ENCODE measurements at regions not wholly inside any gene's neighbourhood (a gene's known extent, or its start where the extent isn't known, plus 50 kb on each side); places are given as distances from the start of the nearest gene placed in this dataset.
"Not testable (repeated sequence)": the region's sequence is repeated elsewhere in the genome, so short reads cannot be mapped to it uniquely, and the experiment has no call there.

- no peak for TF ChIP-seq CTCF (IDR thresholded peaks at IDR 0.05; ENCODE audit: low read depth, low read length, missing control alignments)
- no peak for DNase-seq (ENCODE audit: extremely low read depth, low read depth)
- no peak overlapping the region for H3K4me3 ChIP-seq (replicated peaks; ENCODE audit: low read depth, low read length)
Observed at GRCh38 chr7:122248472-122248871, 56.1 kb downstream of the FEZF1 start.

- not testable (repeated sequence) for H3K4me3 ChIP-seq (replicated peaks; ENCODE audit: low read depth, low read length)
Observed at GRCh38 chr7:122238729-122239128, 65.8 kb downstream of the FEZF1 start.

GRCh38 chr7:122238297-122238696 lies 66.3 kb downstream of the FEZF1 start:
- H3K4me3 ChIP-seq (replicated peaks; ENCODE audit: low read depth, low read length) = not testable (repeated sequence)

More at GRCh38 chr7:122238729-122239128, 65.8 kb downstream of the FEZF1 start:
- DNase-seq (ENCODE audit: extremely low read depth, low read depth) = not testable (repeated sequence)

GRCh38 chr7:122225874-122226273 lies 78.7 kb downstream of the FEZF1 start:
- no peak for DNase-seq (ENCODE audit: extremely low read depth, low read depth)
- no peak for TF ChIP-seq CTCF (IDR thresholded peaks at IDR 0.05; ENCODE audit: low read depth, low read length, missing control alignments)
- no peak overlapping the region for H3K4me3 ChIP-seq (replicated peaks; ENCODE audit: low read depth, low read length)

More at GRCh38 chr7:122238297-122238696, 66.3 kb downstream of the FEZF1 start:
- not testable (repeated sequence) for DNase-seq (ENCODE audit: extremely low read depth, low read depth)

- no peak for DNase-seq (ENCODE audit: extremely low read depth, low read depth)
- H3K4me3 ChIP-seq (replicated peaks; ENCODE audit: low read depth, low read length) = no peak overlapping the region
- TF ChIP-seq CTCF (IDR thresholded peaks at IDR 0.05; ENCODE audit: low read depth, low read length, missing control alignments) = peak; percentile 34
Observed at GRCh38 chr7:122219253-122219865, 75.3 kb upstream of the AASS start.

GRCh38 chr7:122217125-122217524 lies 73.1 kb upstream of the AASS start:
- H3K4me3 ChIP-seq (replicated peaks; ENCODE audit: low read depth, low read length) = no peak overlapping the region
- no peak for DNase-seq (ENCODE audit: extremely low read depth, low read depth)
- no peak for TF ChIP-seq CTCF (IDR thresholded peaks at IDR 0.05; ENCODE audit: low read depth, low read length, missing control alignments)

GRCh38 chr7:122212754-122213153 lies 68.7 kb upstream of the AASS start:
- no peak overlapping the region for H3K4me3 ChIP-seq (replicated peaks; ENCODE audit: low read depth, low read length)
- DNase-seq (ENCODE audit: extremely low read depth, low read depth) = no peak
- TF ChIP-seq CTCF (IDR thresholded peaks at IDR 0.05; ENCODE audit: low read depth, low read length, missing control alignments) = no peak

GRCh38 chr7:122211362-122211761 lies 67.3 kb upstream of the AASS start:
- no peak for TF ChIP-seq CTCF (IDR thresholded peaks at IDR 0.05; ENCODE audit: low read depth, low read length, missing control alignments)
- no peak overlapping the region for H3K4me3 ChIP-seq (replicated peaks; ENCODE audit: low read depth, low read length)

More at GRCh38 chr7:122211362-122211761, 67.3 kb upstream of the AASS start:
- DNase-seq (ENCODE audit: extremely low read depth, low read depth) = no peak
